WTC11 (cell line): ENCODE measurements at regions not wholly inside any gene's neighbourhood (a gene's known extent, or its start where the extent isn't known, plus 50 kb on each side); places are given as distances from the start of the nearest gene placed in this dataset.

Experiments
- ATAC-seq: fragments of 200-7000 bp; cut with Tn5 transposase; 2 replicates; pipeline ENCODE4 v1.10.0; 2021; ENCODE audit warnings: mild to moderate bottlenecking, moderate library complexity
- CTCF ChIA-PET: fragments of 300-600 bp; sonication (Branson Sonifier 250); formaldehyde crosslinking; loops from one replicate; lab custom pipeline; 2021; ENCODE audit warnings: antibody characterized with exemption; lab: Charles Lee
- POLR2A ChIA-PET: fragments of 350-600 bp; sonication (Branson Sonifier 250); formaldehyde crosslinking; loops from one replicate; lab custom pipeline; 2021; ENCODE audit warnings: antibody characterized with exemption; lab: Charles Lee
- DNase-seq: peaks from one replicate; pipeline ENCODE4 v3.0.0; 2021; ENCODE audit warnings: low spot score
- H3K27ac Mint-ChIP-seq: 2 replicates; pipeline ENCODE4 v1.8.0; 2021; ENCODE audit warnings: mixed read lengths
- H3K27me3 Mint-ChIP-seq: 2 replicates; pipeline ENCODE4 v1.8.0; 2021; ENCODE audit warnings: low read depth, mild to moderate bottlenecking, moderate library complexity, mixed read lengths
- H3K36me3 Mint-ChIP-seq: 2 replicates; pipeline ENCODE4 v1.8.0; 2021; ENCODE audit warnings: mixed read lengths
- H3K4me1 Mint-ChIP-seq: 2 replicates; pipeline ENCODE4 v1.8.0; 2022; ENCODE audit warnings: mixed read lengths
- H3K4me3 Mint-ChIP-seq: 2 replicates; pipeline ENCODE4 v1.8.0; 2021; ENCODE audit warnings: mild to moderate bottlenecking, moderate library complexity, mixed read lengths
- H3K9me3 Mint-ChIP-seq: 2 replicates; pipeline ENCODE4 v1.8.0; 2021; ENCODE audit warnings: mixed read lengths
- ATF3 ChIP-seq: sonication (generic); formaldehyde crosslinking; conservative IDR thresholded peaks from 2 replicates; pipeline ENCODE4 v1.8.1; 2022; ENCODE audit warnings: mild to moderate bottlenecking, missing genetic modification reagents
- ATF6 ChIP-seq: sonication (generic); formaldehyde crosslinking; IDR thresholded peaks from 2 replicates; pipeline ENCODE4 v1.8.1; 2023; ENCODE audit warnings: mild to moderate bottlenecking, missing genetic modification reagents
- CREB1 ChIP-seq: sonication (generic); formaldehyde crosslinking; IDR thresholded peaks from 2 replicates; pipeline ENCODE4 v1.8.0; 2023; ENCODE audit warnings: mild to moderate bottlenecking, missing genetic modification reagents
- CTCF ChIP-seq: fragments of 200-600 bp; IDR thresholded peaks from 2 replicates; pipeline ENCODE4 v1.8.0; 2022; ENCODE audit warnings: antibody characterized with exemption
- E2F5 ChIP-seq: sonication (generic); formaldehyde crosslinking; IDR thresholded peaks from 2 replicates; pipeline ENCODE4 v1.8.1; 2022; ENCODE audit warnings: mild to moderate bottlenecking, moderate library complexity, missing genetic modification reagents
- FOXJ3 ChIP-seq: sonication (generic); formaldehyde crosslinking; IDR thresholded peaks from 2 replicates; pipeline ENCODE4 v1.9.0; 2021; ENCODE audit warnings: missing genetic modification reagents, mild to moderate bottlenecking, borderline replicate concordance
- GABPB1 ChIP-seq: sonication (generic); formaldehyde crosslinking; IDR thresholded peaks from 2 replicates; pipeline ENCODE4 v1.8.1; 2023; ENCODE audit warnings: mild to moderate bottlenecking, missing genetic modification reagents
- GRHL2 ChIP-seq: fragments of 250-450 bp; sonication (Bioruptor Pico); IDR thresholded peaks from 2 replicates; pipeline ENCODE4 v1.8.0; 2022; ENCODE audit warnings: mild to moderate bottlenecking, moderate library complexity; ENCODE audit not compliant: insufficient replicate concordance, severe bottlenecking
- HMGA2 ChIP-seq: fragments of 250-450 bp; sonication (Bioruptor Pico); IDR thresholded peaks from 2 replicates; pipeline ENCODE4 v1.4.0; 2021; ENCODE audit warnings: mild to moderate bottlenecking, moderate library complexity
- HMGXB4 ChIP-seq: sonication (generic); formaldehyde crosslinking; IDR thresholded peaks from 2 replicates; pipeline ENCODE4 v1.8.1; 2023; ENCODE audit warnings: mild to moderate bottlenecking, moderate library complexity, missing genetic modification reagents
- IRF1 ChIP-seq: sonication (generic); formaldehyde crosslinking; IDR thresholded peaks from 2 replicates; pipeline ENCODE4 v1.8.0; 2023; ENCODE audit warnings: missing genetic modification reagents
- MAX ChIP-seq: sonication (generic); formaldehyde crosslinking; IDR thresholded peaks from 2 replicates; pipeline ENCODE4 v1.8.0; 2022; ENCODE audit warnings: mild to moderate bottlenecking, missing genetic modification reagents
- MXD4 ChIP-seq: fragments of 250-450 bp; sonication (Bioruptor Pico); IDR thresholded peaks from 2 replicates; pipeline ENCODE4 v1.8.0; 2021; ENCODE audit warnings: mild to moderate bottlenecking, moderate library complexity, borderline replicate concordance
- MYBL2 ChIP-seq: sonication (generic); formaldehyde crosslinking; IDR thresholded peaks from 2 replicates; pipeline ENCODE4 v1.8.1; 2023; ENCODE audit warnings: mild to moderate bottlenecking, moderate library complexity, missing genetic modification reagents
- PRRX2 ChIP-seq: fragments of 250-450 bp; sonication (Bioruptor Pico); IDR thresholded peaks from 2 replicates; pipeline ENCODE4 v1.8.0; 2021; ENCODE audit warnings: mild to moderate bottlenecking
- SP1 ChIP-seq: sonication (generic); formaldehyde crosslinking; conservative IDR thresholded peaks from 2 replicates; pipeline ENCODE4 v1.8.1; 2022; ENCODE audit warnings: missing genetic modification reagents
- ZNF121 ChIP-seq: sonication (generic); formaldehyde crosslinking; IDR thresholded peaks from 2 replicates; pipeline ENCODE4 v1.8.0; 2023; ENCODE audit warnings: missing genetic modification reagents
- ZNF416 ChIP-seq: fragments of 250-450 bp; sonication (Bioruptor Pico); IDR thresholded peaks from 2 replicates; pipeline ENCODE4 v1.9.0; 2021; ENCODE audit warnings: mild to moderate bottlenecking, inconsistent platforms
- ZNF423 ChIP-seq: fragments of 250-450 bp; sonication (Bioruptor Pico); IDR thresholded peaks from 2 replicates; pipeline ENCODE4 v2.1.2; 2022; ENCODE audit warnings: mild to moderate bottlenecking, moderate library complexity
- ZNF425 ChIP-seq: fragments of 250-450 bp; sonication (Bioruptor Pico); conservative IDR thresholded peaks from 2 replicates; pipeline ENCODE4 v1.9.0; 2021; ENCODE audit warnings: mild to moderate bottlenecking

- no peaks in the 10 kb centered on the region for H3K36me3 Mint-ChIP-seq
- H3K27me3 Mint-ChIP-seq = no peaks in the 10 kb centered on the region
- TF ChIP-seq HMGA2 (CRISPR knock-in tag) (no peak), GABPB1 (peak; percentile 57), ZNF423 (CRISPR knock-in tag) (peak; percentile 34; the same call in 1 of the 2 replicates), ZNF121 (no peak), MAX (CRISPR knock-in tag) (no peak), CTCF (no peak)
- ChIA-PET POLR2A (no interaction called here), CTCF (interaction anchor here (0.8 to 1.2 kb wide), 2 partner anchors 28 kb away, joined by 3 to 6 read pairs; no protein-coding TSS in a partner anchor)
- no peak overlapping the region for H3K4me3 Mint-ChIP-seq
- peak overlapping the region; percentile 66 for H3K27ac Mint-ChIP-seq
- peaks cover 27% of the 10 kb centered on the region for H3K4me1 Mint-ChIP-seq
- peak; percentile 80 for ATAC-seq
- H3K9me3 Mint-ChIP-seq = no peaks in the 10 kb centered on the region
- peak; percentile 23 for DNase-seq
These were observed 380.4 kb downstream of the TNS1 start for GRCh38 chr2:217622205-217623060.

- DNase-seq (no peak), ATAC-seq (no peak)
- no peak overlapping the region for H3K4me3 Mint-ChIP-seq
- no peaks in the 10 kb centered on the region for H3K27me3 Mint-ChIP-seq
- H3K36me3 Mint-ChIP-seq = no peaks in the 10 kb centered on the region
- CTCF ChIA-PET = interaction anchor here (1.2 kb wide), 1 partner anchor 29 kb away, joined by 6 read pairs; no protein-coding TSS in a partner anchor
- peaks cover 27% of the 10 kb centered on the region for H3K4me1 Mint-ChIP-seq
- POLR2A ChIA-PET = no interaction called here
- H3K27ac Mint-ChIP-seq = no peak overlapping the region
- TF ChIP-seq PRRX2 (CRISPR knock-in tag) = no peak
- TF ChIP-seq ZNF425 (CRISPR knock-in tag) = no peak
- TF ChIP-seq E2F5 (CRISPR knock-in tag) = no peak
- no peak for TF ChIP-seq GRHL2 (CRISPR knock-in tag)
- TF ChIP-seq FOXJ3 (CRISPR knock-in tag) = no peak
- no peak for TF ChIP-seq MYBL2 (CRISPR knock-in tag)
- no peak for TF ChIP-seq HMGXB4 (CRISPR knock-in tag)
- no peaks in the 10 kb centered on the region for H3K9me3 Mint-ChIP-seq
These were observed 381.4 kb downstream of the TNS1 start for GRCh38 chr2:217621391-217621801.

- Mint-ChIP-seq H3K36me3 (no peaks in the 10 kb centered on the region), H3K27ac (no peak overlapping the region), H3K9me3 (no peaks in the 10 kb centered on the region), H3K4me3 (no peak overlapping the region), H3K27me3 (no peaks in the 10 kb centered on the region), H3K4me1 (peaks cover 27% of the 10 kb centered on the region)
- ATAC-seq = no peak
- DNase-seq = no peak
- ChIA-PET POLR2A (no interaction called here), CTCF (no interaction called here)
- TF ChIP-seq ATF3 (CRISPR knock-in tag) (no peak), IRF1 (CRISPR knock-in tag) (no peak), ATF6 (CRISPR knock-in tag) (no peak), SP1 (CRISPR knock-in tag) (no peak), ZNF416 (CRISPR knock-in tag) (no peak), MXD4 (no peak), CREB1 (CRISPR knock-in tag) (no peak)
These were observed 384.1 kb downstream of the TNS1 start for GRCh38 chr2:217618744-217619143.
